HEK293 (cell line): ENCODE measurements at regions not wholly inside any gene's neighbourhood (a gene's known extent, or its start where the extent isn't known, plus 50 kb on each side); places are given as distances from the start of the nearest gene placed in this dataset.

Source experiments
- CTCF ChIP-seq: fragments of 450-650 bp; formaldehyde crosslinking; IDR thresholded peaks from 2 replicates; pipeline ENCODE4 v1.5.1; 2016; ENCODE audit warnings: missing biosample characterization, missing genetic modification characterization
- ZBTB1 ChIP-seq: fragments of 450-650 bp; formaldehyde crosslinking; IDR thresholded peaks from 2 replicates; pipeline ENCODE4 v1.5.1; 2016; ENCODE audit warnings: missing biosample characterization, missing genetic modification characterization
- ZNF274 ChIP-seq, 2 experiments: fragments of 200-500 bp in 1 of 2; fragments of 450-650 bp in 1 of 2; sonication (Bioruptor generic) in 1 of 2; formaldehyde crosslinking in 1 of 2; IDR thresholded peaks; 2 replicates each; pipeline versions ENCODE4 v1.5.1 to v1.6.1; 2014 to 2016; ENCODE audit warnings: borderline replicate concordance in 1 of 2, inconsistent platforms in 1 of 2, low read length in 1 of 2, missing biosample characterization in 1 of 2, missing genetic modification characterization in 1 of 2
- ZNF391 ChIP-seq: fragments of 450-650 bp; formaldehyde crosslinking; IDR thresholded peaks from 2 replicates; pipeline ENCODE4 v1.5.1; 2016; ENCODE audit warnings: low read depth, missing biosample characterization, missing genetic modification characterization, borderline replicate concordance
- ZNF449 ChIP-seq: fragments of 450-650 bp; formaldehyde crosslinking; IDR thresholded peaks from 2 replicates; pipeline ENCODE4 v1.5.1; 2017; ENCODE audit warnings: missing biosample characterization, mild to moderate bottlenecking, missing genetic modification characterization, moderate library complexity
- ZNF785 ChIP-seq: fragments of 450-650 bp; formaldehyde crosslinking; IDR thresholded peaks from 2 replicates; pipeline ENCODE4 v1.5.1; 2016; ENCODE audit warnings: missing biosample characterization, missing genetic modification characterization

GRCh38 chr13:99723878-99724277 is 222.6 kb downstream of the TM9SF2 start:
- TF ChIP-seq CTCF (no peak), ZNF274 (IDR thresholded peaks at IDR 0.05; ENCODE audit: low read length) (no peak), ZNF274 (tag by site-specific recombination; IDR thresholded peaks at IDR 0.05; ENCODE audit: borderline replicate concordance) (no peak), ZNF449 (tag by site-specific recombination) (no peak), ZNF391 (tag by site-specific recombination) (no peak), ZBTB1 (no peak), ZNF785 (tag by site-specific recombination) (no peak)
